ENCODE measurements at regions not wholly inside any gene's neighbourhood (a gene's known extent, or its start where the extent isn't known, plus 50 kb on each side); places are given as distances from the start of the nearest gene placed in this dataset.
"Not testable (repeated sequence)": the region's sequence is repeated elsewhere in the genome, so short reads cannot be mapped to it uniquely, and the experiment has no call there.

DNA sequence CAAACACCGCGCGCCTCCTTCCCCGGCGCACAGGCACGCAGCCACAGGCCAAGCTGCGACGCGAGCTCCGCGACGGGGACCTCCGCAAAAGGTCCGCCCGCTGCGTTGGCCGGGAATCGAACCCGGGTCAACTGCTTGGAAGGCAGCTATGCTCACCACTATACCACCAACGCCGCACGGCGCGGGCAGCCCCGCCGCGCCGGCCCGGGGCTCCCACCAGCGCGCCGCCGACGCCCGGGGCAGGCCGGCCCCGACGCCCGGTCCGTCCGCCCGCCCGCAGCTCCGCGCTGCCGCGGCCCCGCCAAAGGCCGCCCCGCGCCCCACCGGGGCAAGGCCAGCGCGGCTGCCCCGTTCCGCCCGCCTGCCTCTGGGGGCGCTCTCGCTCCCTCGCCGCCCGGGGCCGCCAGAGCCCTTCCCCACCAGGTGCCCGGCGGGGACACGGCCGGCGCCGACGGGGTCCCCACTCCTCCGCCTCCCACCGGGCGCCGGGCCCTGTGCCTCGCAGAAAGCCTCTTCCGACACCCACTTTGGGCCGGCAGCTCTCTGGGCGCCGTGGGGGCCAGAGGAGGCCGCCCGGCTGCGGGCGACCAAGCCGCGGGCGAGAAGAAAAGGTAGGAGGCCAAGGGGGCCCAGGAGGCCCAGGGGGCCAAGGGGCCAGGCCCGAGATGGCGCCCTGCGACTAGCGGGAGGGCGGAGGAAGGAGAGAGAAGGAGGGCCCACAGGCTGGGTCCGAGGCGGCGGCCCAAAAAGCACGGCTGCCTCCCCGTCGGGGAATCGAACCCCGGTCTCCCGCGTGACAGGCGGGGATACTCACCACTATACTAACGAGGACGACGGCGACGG, 50.2 kb upstream of the FCGR2A start:
- DNase-seq: not testable (repeated sequence)

DNA sequence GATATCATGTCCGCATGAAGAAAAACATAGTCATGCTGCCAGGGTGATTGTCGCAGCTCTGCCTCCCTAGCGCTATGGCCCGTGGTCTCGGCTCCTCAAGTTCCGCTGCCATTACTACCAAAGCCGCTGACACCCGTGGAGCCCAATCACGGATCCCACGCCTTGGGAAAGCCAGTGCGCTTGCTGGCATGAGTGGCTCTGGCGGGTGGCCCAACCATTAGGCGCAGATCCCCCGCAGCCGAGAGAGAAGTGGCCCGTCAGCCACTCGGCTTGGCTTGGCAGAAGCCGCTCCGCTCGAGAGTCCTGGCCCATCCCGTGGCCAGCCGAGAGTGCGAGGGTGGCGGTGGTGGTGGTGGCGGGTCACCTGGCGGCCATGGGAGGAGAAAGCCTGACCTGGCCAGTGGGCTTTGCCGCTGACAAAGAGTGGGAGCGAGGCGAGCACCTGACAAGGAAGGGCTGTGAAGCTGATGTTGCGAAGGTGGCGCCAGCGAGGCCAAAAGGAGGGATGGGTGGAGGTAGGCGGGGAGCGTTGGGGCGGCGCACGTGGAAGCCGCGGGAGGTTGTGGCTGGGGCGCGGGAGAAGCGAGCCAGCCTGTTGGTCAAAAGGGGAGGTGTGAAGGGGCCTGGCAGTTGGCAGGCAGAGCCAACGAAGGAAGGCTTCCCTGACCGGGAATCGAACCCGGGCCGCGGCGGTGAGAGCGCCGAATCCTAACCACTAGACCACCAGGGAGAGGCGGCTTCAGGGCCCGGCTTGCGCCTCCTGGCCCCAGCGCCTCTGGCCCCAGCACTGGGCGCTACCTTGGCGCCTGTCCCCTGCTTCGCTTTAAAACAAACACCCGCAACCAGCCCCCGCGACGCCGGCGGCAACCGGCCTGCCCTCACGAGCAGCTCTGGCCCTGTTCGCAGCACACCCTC, 51.0 kb upstream of the FCGR2A start:
- DNase-seq: peak; percentile 9

DNA sequence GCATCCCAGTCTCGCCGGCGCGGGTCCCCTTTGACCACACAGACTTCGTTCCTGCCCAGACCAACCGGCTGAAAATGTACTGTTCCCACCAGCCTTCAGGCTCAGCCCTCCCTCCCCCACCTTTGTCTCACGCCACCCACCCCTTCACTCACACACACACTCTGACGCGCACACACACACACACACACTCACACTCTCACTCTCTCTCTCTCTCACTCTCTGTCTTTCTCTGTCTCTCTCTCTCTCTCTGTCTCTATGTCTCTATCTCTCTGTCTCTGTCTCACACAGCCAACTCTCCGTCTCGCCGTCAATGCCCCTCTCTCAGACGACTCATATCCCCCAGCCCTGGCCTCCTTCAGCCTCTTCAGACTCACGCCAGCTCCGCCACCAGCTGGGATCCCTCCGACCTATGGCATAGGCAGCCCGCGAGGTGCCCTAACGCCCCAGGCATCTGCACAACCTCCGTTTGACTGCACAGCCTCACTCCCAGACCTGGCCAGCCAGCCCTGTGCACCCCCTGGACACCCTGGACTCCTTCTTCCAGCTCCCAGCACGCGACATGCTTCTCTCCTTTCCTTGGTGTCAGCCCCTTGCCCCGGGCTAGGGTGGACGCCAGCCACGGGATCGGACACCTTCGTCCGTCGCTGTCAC, 53.4 kb upstream of the FCGR2A start:
- not testable (repeated sequence) for DNase-seq

DNA sequence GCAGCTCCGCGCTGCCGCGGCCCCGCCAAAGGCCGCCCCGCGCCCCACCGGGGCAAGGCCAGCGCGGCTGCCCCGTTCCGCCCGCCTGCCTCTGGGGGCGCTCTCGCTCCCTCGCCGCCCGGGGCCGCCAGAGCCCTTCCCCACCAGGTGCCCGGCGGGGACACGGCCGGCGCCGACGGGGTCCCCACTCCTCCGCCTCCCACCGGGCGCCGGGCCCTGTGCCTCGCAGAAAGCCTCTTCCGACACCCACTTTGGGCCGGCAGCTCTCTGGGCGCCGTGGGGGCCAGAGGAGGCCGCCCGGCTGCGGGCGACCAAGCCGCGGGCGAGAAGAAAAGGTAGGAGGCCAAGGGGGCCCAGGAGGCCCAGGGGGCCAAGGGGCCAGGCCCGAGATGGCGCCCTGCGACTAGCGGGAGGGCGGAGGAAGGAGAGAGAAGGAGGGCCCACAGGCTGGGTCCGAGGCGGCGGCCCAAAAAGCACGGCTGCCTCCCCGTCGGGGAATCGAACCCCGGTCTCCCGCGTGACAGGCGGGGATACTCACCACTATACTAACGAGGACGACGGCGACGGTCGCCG, 57.4 kb upstream of the FCGR2A start:
- DNase-seq: not testable (repeated sequence)

DNA sequence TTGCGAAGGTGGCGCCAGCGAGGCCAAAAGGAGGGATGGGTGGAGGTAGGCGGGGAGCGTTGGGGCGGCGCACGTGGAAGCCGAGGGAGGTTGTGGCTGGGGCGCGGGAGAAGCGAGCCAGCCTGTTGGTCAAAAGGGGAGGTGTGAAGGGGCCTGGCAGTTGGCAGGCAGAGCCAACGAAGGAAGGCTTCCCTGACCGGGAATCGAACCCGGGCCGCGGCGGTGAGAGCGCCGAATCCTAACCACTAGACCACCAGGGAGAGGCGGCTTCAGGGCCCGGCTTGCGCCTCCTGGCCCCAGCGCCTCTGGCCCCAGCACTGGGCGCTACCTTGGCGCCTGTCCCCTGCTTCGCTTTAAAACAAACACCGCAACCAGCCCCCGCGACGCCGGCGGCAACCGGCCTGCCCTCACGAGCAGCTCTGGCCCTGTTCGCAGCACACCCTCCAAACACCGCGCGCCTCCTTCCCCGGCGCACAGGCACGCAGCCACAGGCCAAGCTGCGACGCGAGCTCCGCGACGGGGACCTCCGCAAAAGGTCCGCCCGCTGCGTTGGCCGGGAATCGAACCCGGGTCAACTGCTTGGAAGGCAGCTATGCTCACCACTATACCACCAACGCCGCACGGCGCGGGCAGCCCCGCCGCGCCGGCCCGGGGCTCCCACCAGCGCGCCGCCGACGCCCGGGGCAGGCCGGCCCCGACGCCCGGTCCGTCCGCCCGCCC, 58.1 kb upstream of the FCGR2A start:
- DNase-seq: not testable (repeated sequence)

DNA sequence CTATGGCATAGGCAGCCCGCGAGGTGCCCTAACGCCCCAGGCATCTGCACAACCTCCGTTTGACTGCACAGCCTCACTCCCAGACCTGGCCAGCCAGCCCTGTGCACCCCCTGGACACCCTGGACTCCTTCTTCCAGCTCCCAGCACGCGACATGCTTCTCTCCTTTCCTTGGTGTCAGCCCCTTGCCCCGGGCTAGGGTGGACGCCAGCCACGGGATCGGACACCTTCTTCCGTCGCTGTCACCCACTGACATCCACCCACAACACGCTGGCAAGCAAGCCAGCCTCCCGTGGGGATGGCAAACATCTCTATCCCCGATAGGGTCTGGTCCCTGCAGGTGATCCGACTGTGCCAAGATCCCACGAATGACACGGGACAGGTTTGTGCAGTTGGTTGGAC, 60.5 kb upstream of the FCGR2A start:
- DNase-seq: peak; percentile 24

DNA sequence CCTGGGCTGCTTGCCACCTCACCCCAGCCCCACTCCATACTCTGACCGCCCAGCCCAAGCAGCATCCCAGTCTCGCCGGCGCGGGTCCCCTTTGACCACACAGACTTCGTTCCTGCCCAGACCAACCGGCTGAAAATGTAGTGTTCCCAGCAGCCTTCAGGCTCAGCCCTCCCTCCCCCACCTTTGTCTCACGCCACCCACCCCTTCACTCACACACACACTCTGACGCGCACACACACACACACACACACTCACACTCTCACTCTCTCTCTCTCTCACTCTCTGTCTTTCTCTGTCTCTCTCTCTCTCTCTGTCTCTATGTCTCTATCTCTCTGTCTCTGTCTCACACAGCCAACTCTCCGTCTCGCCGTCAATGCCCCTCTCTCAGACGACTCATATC, 61.0 kb upstream of the FCGR2A start:
- DNase-seq: not testable (repeated sequence)

DNA sequence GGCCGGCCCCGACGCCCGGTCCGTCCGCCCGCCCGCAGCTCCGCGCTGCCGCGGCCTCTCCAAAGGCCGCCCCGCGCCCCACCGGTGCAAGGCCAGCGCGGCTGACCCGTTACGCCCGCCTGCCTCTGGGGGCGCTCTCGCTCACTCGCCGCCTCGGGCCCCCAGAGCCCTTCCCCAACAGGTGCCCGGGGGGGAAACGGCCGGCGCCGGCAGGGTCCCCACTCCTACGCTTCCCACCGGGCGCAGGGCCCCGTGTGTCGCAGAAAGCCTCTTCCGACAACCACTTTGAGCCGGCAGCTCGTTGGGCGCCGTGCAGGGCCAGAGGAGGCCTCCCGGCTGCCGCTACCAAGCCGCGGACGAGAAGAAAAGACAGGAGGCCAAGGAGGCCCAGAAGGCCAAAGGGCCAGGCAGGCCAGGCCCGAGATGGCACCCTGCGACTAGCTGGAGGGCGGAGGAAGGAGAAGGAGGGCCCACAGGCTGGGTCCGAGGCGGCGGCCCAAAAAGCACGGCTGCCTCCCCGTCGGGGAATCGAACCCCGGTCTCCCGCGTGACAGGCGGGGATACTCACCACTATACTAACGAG, 64.9 kb upstream of the FCGR2A start:
- peak; percentile 34 for DNase-seq

DNA sequence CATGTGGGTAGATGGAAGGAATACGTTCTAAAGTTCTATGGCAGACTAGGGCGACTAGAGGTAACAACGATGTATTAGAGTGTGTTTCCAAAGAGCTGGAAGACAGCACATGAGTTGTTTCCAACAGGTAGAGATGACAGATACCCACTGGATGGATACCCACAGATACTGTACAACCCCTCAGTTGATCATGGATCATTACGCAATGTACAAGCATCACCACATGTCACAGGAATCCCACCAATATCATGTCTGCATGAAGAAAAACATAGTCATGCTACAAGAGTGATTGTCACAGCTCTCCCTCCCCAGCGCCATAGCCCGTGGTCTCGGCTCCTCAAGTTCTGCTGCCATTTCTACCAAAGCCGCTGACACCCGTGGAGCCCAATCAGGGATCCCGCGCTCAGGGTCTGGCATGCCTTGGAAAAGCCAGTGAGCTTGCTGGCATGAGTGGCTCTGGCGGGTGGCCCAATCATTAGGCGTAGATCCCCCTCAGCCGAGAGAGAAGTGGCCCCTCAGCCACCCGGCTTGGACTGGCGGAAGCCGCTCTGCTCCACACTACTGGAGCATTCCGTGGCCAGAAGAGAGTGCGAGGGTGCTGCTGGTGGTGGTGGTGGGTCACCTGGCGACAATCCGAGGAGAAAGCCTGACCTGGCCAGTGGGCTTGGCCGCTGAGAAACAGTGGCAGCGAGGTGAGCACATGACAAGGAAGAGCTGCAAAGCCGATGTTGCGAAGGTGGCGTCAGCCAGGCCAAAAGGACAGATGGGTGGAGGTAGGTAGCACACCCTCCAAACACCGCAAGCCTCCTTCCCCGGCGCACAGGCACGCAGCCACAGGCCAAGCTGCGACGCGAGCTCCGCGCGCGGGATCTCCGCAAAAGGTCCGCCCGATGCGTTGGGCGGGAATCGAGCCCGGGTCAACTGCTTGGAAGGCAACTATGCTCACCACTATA, 65.7 kb upstream of the FCGR2A start:
- no peak for DNase-seq

DNA sequence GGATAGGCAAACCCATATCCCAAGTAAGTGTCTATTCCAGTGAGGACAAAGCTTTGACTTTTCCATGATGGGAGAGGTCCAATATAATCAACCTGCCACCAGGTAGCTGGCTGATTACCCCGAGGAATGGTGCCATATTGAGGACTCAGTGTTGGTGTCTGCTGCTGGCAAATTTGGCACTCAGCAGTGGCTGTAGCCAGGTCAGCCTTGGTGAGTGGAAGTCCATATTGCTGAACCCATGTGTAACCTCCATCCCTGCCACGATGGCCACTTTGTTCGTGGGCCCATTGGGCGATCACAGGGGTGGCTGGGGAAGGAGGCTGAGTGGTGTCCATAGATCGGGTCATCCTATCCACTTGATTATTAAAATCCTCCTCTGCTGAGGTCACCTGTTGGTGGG, 65.5 kb upstream of the CFAP126 start:
- not testable (repeated sequence) for DNase-seq

DNA sequence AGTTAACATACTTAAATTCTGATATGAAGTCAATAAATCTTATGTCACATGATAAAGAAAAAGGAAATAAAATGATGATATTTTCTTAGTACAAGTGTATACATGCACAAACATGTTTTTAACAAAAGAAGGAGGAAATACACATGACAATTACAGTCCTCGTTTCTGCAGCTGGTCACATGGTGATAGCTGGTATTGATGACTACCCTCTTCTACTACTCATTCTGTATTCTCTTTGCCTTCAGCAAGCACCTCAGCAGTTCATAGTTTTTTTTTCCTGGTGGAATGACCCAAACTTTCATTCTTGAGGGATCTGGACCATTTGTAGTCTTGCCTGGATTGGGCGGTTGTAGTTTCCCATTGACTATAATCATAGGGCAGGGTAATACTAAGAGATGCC, 64.4 kb upstream of the CFAP126 start:
- DNase-seq: no peak

DNA sequence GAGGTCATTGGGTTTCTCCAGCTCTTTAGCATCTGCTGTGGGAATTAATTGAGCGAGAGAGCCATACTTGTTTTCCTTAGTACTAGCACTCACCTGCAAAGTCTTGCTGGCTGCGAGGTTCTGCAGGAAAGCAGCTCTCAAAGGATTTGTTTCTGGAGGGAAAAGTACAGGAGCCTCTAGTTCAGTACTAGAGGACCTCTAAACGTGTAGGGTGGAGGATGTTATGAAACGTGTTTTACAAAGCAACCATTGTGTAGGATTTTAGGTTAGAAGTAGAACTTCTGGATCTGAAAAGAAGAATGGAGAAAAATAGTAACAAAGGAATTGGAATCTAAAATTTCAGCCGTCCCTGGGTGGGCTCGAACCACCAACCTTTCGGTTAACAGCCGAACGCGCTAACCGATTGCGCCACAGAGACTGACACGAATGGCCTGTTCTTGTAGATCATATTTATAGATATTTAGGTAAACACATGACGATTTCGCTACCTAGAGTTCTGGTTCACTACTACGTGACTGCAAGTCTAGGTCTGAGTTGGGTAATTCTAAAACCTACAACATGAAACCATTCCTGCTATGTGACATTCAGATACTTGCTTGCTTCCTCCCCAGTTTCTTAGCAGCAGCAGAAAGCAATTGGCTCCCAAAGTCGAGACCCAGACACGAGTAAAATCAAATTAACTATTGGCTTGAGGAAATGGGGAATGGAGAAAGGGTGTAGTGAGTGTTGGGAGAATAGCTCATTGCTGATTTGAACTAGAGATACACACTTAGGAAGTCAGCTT, 60.2 kb upstream of the CFAP126 start:
- DNase-seq: no peak

DNA sequence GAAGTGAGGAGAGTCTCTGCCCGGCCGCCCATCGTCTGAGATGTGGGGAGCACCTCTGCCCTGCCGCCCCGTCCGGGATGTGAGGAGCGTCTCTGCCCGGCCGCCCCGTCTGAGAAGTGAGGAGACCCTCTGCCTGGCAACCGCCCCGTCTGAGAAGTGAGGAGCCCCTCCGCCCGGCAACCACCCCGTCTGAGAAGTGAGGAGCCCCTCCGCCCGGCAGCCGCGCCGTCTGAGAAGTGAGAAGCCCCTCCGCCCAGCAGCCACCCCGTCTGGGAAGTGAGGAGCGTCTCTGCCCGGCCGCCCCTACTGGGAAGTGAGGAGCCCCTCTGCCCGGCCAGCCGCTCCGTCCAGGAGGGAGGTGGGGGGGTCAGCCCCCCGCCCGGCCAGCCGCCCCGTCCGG, 55.2 kb upstream of the CFAP126 start:
- not testable (repeated sequence) for DNase-seq

DNA sequence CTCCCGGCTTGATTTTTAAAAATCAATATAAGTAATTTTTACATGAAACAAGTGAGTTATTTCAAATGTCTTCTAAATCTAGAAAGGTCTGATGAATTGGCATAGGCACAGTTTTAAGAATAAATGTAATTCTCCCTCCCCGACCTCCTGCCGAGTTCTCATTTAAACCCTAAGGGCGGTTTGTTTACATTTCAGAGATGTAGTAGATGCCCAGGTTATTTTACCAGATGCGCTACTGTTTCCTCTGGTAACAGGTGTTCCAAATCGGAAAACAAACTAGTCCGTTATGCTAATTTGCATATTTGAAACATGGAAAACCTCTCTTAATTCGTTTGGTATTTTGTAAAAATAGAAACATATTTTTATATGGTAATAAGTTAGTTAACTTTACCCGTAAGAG, 53.8 kb upstream of the CFAP126 start:
- DNase-seq: no peak

DNA sequence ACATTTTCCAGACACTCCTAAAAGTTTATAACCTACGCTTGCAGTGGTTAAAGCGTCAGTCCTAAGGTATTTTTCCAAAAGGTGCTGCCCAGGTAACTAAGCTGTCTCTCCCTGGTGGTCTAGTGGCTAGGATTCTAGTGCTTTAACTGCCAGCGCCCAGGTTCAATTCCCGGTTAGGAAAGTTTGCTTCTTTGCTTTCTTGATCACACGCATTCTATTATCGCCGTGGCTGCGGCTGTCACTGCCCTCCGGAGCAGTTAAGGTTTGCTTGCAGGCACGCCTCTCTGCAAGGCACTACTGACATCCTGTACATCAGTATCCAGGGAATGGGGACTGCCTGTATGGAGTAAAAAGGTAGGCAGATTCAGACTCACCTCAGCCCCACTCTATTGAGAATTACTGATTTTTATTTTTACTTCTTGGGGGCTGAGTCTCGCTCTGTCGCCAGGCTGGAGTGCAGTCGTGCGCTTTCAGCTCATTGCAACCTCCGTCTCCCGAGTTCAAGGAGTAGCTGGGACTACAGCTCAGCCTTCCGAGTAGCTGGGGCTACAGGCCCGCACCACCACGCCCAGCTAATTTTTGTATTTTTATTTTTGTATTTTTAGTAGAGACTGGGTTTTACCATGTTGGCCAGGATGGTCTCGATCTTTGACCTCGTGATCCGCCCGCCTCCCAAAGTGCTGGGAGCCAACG, 53.2 kb upstream of the CFAP126 start:
- no peak for DNase-seq

DNA sequence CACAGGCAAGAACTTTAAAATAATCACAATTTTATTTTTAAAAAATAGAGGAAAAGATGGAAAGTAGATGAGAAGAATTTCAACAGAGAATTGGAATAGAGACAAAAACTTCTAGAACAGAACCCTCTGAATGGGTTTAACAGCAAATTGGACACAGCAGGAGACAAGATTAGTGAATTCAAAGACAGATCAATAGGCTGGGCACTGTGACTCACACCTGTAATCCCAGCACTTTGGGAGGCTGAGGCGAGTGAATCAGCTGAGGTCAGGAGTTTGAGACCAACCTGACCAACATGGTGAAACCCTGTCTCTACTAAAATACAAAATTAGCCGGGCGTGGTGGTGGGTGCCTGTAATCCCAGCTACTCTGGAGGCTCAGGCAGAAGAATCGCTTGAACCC, 49.9 kb upstream of the CFAP126 start:
- DNase-seq: not testable (repeated sequence)
